Sigmoid colon (tissue), 6 donors: ENCODE measurements at regions not wholly inside any gene's neighbourhood (a gene's known extent, or its start where the extent isn't known, plus 50 kb on each side); places are given as distances from the start of the nearest gene placed in this dataset.

Experiments
- DNase-seq: peaks from one replicate; pipeline ENCODE4 v3.0.0-alpha.2; 2019
- H3K27ac ChIP-seq, 4 donors: fragments of 200-600 bp; sonication (generic); one replicate each; pipeline ENCODE4 v1.5.1; 2016 to 2019; ENCODE audit warnings: mild to moderate bottlenecking in 1 of 4
- H3K27me3 ChIP-seq, 3 donors: fragments of 200-600 bp; sonication (generic); one replicate each; pipeline ENCODE4 v1.5.1; 2019; ENCODE audit warnings: mild to moderate bottlenecking in 1 of 3
- H3K36me3 ChIP-seq, 4 donors: fragments of 200-600 bp; sonication (generic); one replicate each; pipeline ENCODE4 v1.5.1; 2016 to 2019
- H3K4me1 ChIP-seq, 4 donors: fragments of 200-600 bp; sonication (generic); one replicate each; pipeline ENCODE4 v1.5.1; 2017 to 2019
- H3K4me3 ChIP-seq, 4 donors: fragments of 200-600 bp; sonication (generic); one replicate each; pipeline ENCODE4 v1.5.1; 2017 to 2019; ENCODE audit warnings: mild to moderate bottlenecking in 2 of 4, moderate library complexity in 1 of 4
- H3K9me3 ChIP-seq, 4 donors: fragments of 200-600 bp in 3 of 4; sonication (generic) in 3 of 4; one replicate each; pipeline versions ENCODE4 v1.5.1 to v1.6.1; 2013 to 2019
- EP300 ChIP-seq, 4 donors: sonication (generic); formaldehyde crosslinking; IDR thresholded peaks; one replicate each; pipeline ENCODE4 v1.6.1; 2017; ENCODE audit warnings: antibody characterized with exemption in 4 of 4
- POLR2A ChIP-seq, 2 donors: fragments of 450-650 bp; IDR thresholded peaks; one replicate each; pipeline ENCODE4 v1.6.1; 2016; ENCODE audit warnings: antibody characterized with exemption in 2 of 2, mild to moderate bottlenecking in 2 of 2, moderate library complexity in 2 of 2
- POLR2AphosphoS5 ChIP-seq, 4 donors: sonication (generic); formaldehyde crosslinking; IDR thresholded peaks; one replicate each; pipeline ENCODE4 v1.6.1; 2017; ENCODE audit warnings: antibody characterized with exemption in 4 of 4
- whole genome bisulfite sequencing, 2 donors: extraction: QIAGEN DNeasy Blood & Tissue Kit; methylation state at CpG; one replicate each; pipeline ENCODE4 v1.1.7; 2013; 5-methylcytosine and 5-hydroxymethylcytosine counted together
- intact Hi-C: fragments of 100-400 bp; cut with DNase I; formaldehyde crosslinking; loops from one replicate; pipeline ENCODE4 v1.15.1; 2023
- TF ChIP-seq, protein P1 (sequence below), 4 experiments: fragments of 450-650 bp in 3 of 4; fragments of 200-600 bp in 1 of 4; IDR thresholded peaks; one replicate each; pipeline ENCODE4 v1.5.1; 2016 to 2019; ENCODE audit warnings: antibody characterized with exemption in 4 of 4, mild to moderate bottlenecking in 3 of 4, moderate library complexity in 2 of 4
- donor health status: healthy with polysubstance abuse.
- donor health status: healthy.

DNA sequence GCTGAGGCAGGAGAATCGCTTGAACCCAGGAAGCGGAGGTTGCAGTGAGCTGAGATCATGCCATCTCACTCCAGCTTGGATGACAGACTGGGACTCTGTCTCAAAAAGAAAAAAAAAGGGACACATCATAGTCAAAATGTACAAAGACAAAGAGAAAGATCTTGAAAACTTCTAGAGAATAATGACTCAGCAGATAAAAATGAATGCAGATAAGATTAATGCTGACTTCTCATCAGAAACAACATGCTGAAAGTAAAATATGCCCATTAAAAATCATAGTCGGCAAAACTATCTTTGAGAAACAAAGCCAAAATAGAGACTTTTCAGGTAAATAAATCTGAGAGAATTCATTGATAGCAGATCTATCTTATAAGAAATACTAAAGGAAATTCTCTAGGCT lies 271.1 kb upstream of the GPR149 start:
- Histone ChIP-seq H3K4me3 (no peak overlapping the region), H3K4me1 (no peaks in the 10 kb centered on the region), H3K27ac (no peak overlapping the region), H3K9me3 (no peaks in the 10 kb centered on the region), H3K27me3 (no peaks in the 10 kb centered on the region), H3K36me3 (no peaks in the 10 kb centered on the region)
- DNase-seq: no peak
- intact Hi-C loops: no loop called here
- 92 to 94% methylated on average over 3 of the region's 3 CpGs for WGBS, 2 donors
- TF ChIP-seq, protein P1, sequence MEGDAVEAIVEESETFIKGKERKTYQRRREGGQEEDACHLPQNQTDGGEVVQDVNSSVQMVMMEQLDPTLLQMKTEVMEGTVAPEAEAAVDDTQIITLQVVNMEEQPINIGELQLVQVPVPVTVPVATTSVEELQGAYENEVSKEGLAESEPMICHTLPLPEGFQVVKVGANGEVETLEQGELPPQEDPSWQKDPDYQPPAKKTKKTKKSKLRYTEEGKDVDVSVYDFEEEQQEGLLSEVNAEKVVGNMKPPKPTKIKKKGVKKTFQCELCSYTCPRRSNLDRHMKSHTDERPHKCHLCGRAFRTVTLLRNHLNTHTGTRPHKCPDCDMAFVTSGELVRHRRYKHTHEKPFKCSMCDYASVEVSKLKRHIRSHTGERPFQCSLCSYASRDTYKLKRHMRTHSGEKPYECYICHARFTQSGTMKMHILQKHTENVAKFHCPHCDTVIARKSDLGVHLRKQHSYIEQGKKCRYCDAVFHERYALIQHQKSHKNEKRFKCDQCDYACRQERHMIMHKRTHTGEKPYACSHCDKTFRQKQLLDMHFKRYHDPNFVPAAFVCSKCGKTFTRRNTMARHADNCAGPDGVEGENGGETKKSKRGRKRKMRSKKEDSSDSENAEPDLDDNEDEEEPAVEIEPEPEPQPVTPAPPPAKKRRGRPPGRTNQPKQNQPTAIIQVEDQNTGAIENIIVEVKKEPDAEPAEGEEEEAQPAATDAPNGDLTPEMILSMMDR (IDR thresholded peaks at IDR 0.05): no peak
- no peak for TF ChIP-seq POLR2A (IDR thresholded peaks at IDR 0.05)

DNA sequence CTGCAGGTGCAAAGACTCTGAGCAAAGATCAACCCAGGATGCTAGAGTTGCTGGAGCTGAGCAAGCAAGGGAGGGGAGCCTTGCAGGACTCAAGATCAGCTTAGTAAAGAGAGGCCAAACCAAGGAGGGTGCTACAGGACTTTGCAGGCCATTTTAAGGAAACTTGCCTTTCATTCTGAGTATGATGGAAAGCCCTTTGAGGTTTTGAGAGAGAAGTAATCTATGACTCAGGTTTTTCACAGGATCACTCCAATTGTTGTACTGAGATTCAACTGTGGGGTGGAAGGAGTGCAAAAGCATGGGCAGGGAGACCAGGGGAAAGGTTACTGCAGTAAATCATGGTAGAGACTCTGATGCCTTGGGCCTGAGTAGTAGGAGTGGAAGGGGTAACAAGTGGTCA lies 260.4 kb upstream of the GPR149 start:
- TF ChIP-seq POLR2AphosphoS5 (IDR thresholded peaks at IDR 0.05) (no peak), POLR2A (IDR thresholded peaks at IDR 0.05) (no peak), EP300 (IDR thresholded peaks at IDR 0.05) (no peak)
- TF ChIP-seq, protein P1 (IDR thresholded peaks at IDR 0.05): no peak
- Histone ChIP-seq H3K27ac (no peak overlapping the region), H3K9me3 (no peaks in the 10 kb centered on the region), H3K27me3 (no peaks in the 10 kb centered on the region), H3K36me3 (no peaks in the 10 kb centered on the region), H3K4me1 (no peaks in the 10 kb centered on the region), H3K4me3 (no peak overlapping the region)
- DNase-seq: no peak
- intact Hi-C loops: no loop called here

DNA sequence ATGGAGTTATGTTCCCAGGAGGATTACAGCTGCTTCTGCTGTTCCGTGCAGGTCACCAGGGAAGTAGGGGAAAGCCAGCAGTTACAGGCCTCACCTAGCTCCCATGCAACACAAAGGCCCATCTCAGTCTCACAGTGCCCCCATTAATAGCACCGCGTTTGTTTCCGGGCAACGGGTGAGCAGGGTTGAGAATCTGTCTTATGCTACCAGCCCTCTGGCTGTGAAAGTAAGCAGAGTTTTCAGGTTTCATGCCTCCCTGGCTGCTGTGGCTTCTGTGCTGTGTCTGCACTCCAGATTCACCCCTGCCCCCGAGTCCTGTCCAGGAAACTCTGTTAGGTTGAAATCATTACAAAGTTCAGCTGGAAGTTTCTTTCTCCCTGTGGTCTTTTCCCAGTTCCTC lies 254.4 kb upstream of the GPR149 start:
- Histone ChIP-seq H3K9me3 (no peaks in the 10 kb centered on the region), H3K27ac (no peak overlapping the region), H3K27me3 (no peaks in the 10 kb centered on the region), H3K36me3 (no peaks in the 10 kb centered on the region), H3K4me3 (no peak overlapping the region), H3K4me1 (no peaks in the 10 kb centered on the region)
- intact Hi-C loops: no loop called here
- no peak for DNase-seq
- WGBS, 2 donors: 77 to 78% methylated on average over 6 of the region's 6 CpGs
- TF ChIP-seq POLR2AphosphoS5 (IDR thresholded peaks at IDR 0.05): no peak
- no peak for TF ChIP-seq EP300 (IDR thresholded peaks at IDR 0.05)
- TF ChIP-seq, protein P1 (IDR thresholded peaks at IDR 0.05): no peak
- no peak for TF ChIP-seq POLR2A (IDR thresholded peaks at IDR 0.05)

DNA sequence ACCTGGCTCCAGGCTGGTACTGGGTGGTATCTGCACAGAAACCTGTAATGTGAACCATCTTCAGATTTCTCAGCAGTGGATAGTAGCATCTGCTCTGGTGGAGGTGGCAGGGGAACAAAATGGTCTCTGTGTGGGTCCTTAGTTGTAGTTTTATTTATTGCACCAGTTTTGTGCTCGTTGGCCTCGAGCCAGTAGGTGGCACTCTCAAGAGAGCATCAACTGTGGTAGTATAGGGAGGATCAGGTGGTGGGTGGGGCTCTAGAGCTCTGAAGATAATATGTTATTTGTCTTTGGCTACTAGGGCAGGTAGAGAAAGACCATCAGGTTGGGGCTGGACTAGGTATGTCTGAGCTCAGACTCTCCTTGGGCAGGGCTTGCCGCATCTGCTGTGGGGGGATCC lies 254.0 kb upstream of the GPR149 start:
- intact Hi-C loops: no loop called here
- TF ChIP-seq EP300 (IDR thresholded peaks at IDR 0.05): no peak
- no peak for TF ChIP-seq POLR2A (IDR thresholded peaks at IDR 0.05)
- TF ChIP-seq, protein P1 (IDR thresholded peaks at IDR 0.05): no peak
- TF ChIP-seq POLR2AphosphoS5 (IDR thresholded peaks at IDR 0.05): no peak
- DNase-seq: no peak
- Histone ChIP-seq H3K4me1 (no peaks in the 10 kb centered on the region), H3K9me3 (no peaks in the 10 kb centered on the region), H3K36me3 (no peaks in the 10 kb centered on the region), H3K4me3 (no peak overlapping the region), H3K27ac (no peak overlapping the region), H3K27me3 (no peaks in the 10 kb centered on the region)
- WGBS, 2 donors: 64 to 78% methylated on average over 3 of the region's 3 CpGs

DNA sequence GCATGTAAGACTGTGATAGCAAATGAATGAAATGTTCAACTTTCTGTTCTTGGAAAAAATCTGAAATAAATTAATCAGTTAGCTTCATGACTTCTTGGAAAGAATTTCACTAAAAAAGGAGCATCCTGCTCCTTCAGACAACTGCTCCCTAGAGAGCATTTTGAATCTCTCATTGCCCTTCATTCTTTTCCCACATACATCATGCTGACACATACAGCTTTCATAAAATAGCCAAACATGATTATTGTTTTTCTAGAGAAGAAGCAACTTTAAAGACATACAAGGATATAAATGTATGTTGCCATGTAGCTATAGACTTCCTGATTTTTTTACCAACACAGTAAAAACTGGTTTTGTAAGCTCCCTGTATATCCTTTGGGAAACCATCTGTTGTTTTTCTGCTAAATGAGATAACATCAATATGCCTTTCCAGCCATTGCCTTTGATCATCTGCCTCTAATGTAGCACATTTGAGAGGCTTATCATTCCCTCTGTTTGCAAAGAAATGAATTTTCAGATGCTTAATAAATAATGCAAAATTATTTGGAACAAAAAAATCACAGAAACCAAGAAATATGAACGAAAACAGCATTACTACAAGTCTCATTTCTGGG lies 248.2 kb upstream of the GPR149 start:
- Histone ChIP-seq H3K27ac (no peak overlapping the region), H3K4me3 (no peak overlapping the region), H3K4me1 (no peaks in the 10 kb centered on the region), H3K27me3 (no peaks in the 10 kb centered on the region), H3K36me3 (no peaks in the 10 kb centered on the region), H3K9me3 (no peaks in the 10 kb centered on the region)
- intact Hi-C loops: no loop called here
- 78 to 80% methylated on average over 1 of the region's 1 CpG for WGBS, 2 donors
- no peak for DNase-seq
- no peak for TF ChIP-seq POLR2AphosphoS5 (IDR thresholded peaks at IDR 0.05)
